ENCODE measurements at regions not wholly inside any gene's neighbourhood (a gene's known extent, or its start where the extent isn't known, plus 50 kb on each side); places are given as distances from the start of the nearest gene placed in this dataset.

- TF ChIP-seq POLR2A (IDR thresholded peaks at IDR 0.05) (no peak), CTCF (IDR thresholded peaks at IDR 0.05) (no peak)
Observed at GRCh38 chr4:164440199-164440598, 313.7 kb upstream of the SMIM31 start.
